ENCODE measurements at regions not wholly inside any gene's neighbourhood (a gene's known extent, or its start where the extent isn't known, plus 50 kb on each side); places are given as distances from the start of the nearest gene placed in this dataset.
"Not testable (repeated sequence)": the region's sequence is repeated elsewhere in the genome, so short reads cannot be mapped to it uniquely, and the experiment has no call there.

- no peaks in the 10 kb centered on the region for H3K9me3 ChIP-seq
- TF ChIP-seq CTCF (IDR thresholded peaks at IDR 0.05) = no peak
Observed at GRCh38 chr5:108543486-108543885, 161.6 kb upstream of the FBXL17 start.

GRCh38 chr5:108541836-108542235, 159.9 kb upstream of the FBXL17 start:
- intact Hi-C loops (cut with DNase I; ENCODE audit: low total_unique reads) = no loop called here
- Histone ChIP-seq H3K36me3 (no peaks in the 10 kb centered on the region), H3K4me3 (no peak overlapping the region), H3K9me3 (no peaks in the 10 kb centered on the region), H3K27me3 (no peaks in the 10 kb centered on the region), H3K4me1 (peaks cover 0 to 4% (median 0%) of the 10 kb centered on the region in 4 donors), H3K27ac (no peak overlapping the region)
- TF ChIP-seq CTCF (IDR thresholded peaks at IDR 0.05) = no peak
- DNase-seq = no peak

More at GRCh38 chr5:108543486-108543885, 161.6 kb upstream of the FBXL17 start:
- Histone ChIP-seq H3K4me1 (peaks cover 0 to 6% (median 0%) of the 10 kb centered on the region in 4 donors), H3K36me3 (no peaks in the 10 kb centered on the region), H3K4me3 (no peak overlapping the region), H3K27ac (no peak overlapping the region), H3K27me3 (no peaks in the 10 kb centered on the region)
- no peak for DNase-seq
- intact Hi-C loops (cut with DNase I; ENCODE audit: low total_unique reads) = no loop called here

- DNase-seq = no peak
- intact Hi-C loops (cut with DNase I; ENCODE audit: low total_unique reads) = no loop called here
- Histone ChIP-seq H3K36me3 (no peaks in the 10 kb centered on the region), H3K27ac (no peak overlapping the region), H3K27me3 (no peaks in the 10 kb centered on the region), H3K4me1 (peaks cover 0 to 3% (median 0%) of the 10 kb centered on the region in 4 donors), H3K4me3 (no peak overlapping the region), H3K9me3 (no peaks in the 10 kb centered on the region)
- TF ChIP-seq CTCF (IDR thresholded peaks at IDR 0.05) = no peak
Observed at GRCh38 chr5:108536321-108536720, 154.4 kb upstream of the FBXL17 start.

GRCh38 chr5:108532129-108532445, 150.2 kb upstream of the FBXL17 start:
- H3K4me3 ChIP-seq; H3K4me1 ChIP-seq; intact Hi-C loops (cut with DNase I; ENCODE audit: low total_unique reads); H3K9me3 ChIP-seq; H3K27ac ChIP-seq; H3K27me3 ChIP-seq; DNase-seq; H3K36me3 ChIP-seq: not testable (repeated sequence)

GRCh38 chr5:108531367-108532128, 149.7 kb upstream of the FBXL17 start:
- Histone ChIP-seq H3K4me3 (no peak overlapping the region), H3K27ac (no peak overlapping the region), H3K27me3 (no peaks in the 10 kb centered on the region), H3K9me3 (peaks cover 0 to 4% (median 0%) of the 10 kb centered on the region in 3 donors), H3K36me3 (no peaks in the 10 kb centered on the region), H3K4me1 (peaks cover 0 to 4% (median 0%) of the 10 kb centered on the region in 4 donors)
- TF ChIP-seq CTCF (IDR thresholded peaks at IDR 0.05) = no peak
- intact Hi-C loops (cut with DNase I; ENCODE audit: low total_unique reads) = no loop called here
- no peak for DNase-seq

- no peak overlapping the region for H3K27ac ChIP-seq
- no peak for TF ChIP-seq CTCF (IDR thresholded peaks at IDR 0.05)
- DNase-seq = no peak
Observed at GRCh38 chr5:108530706-108531105, 148.8 kb upstream of the FBXL17 start.

More at GRCh38 chr5:108530706-108531105, 148.8 kb upstream of the FBXL17 start:
- peaks cover 0 to 4% (median 0%) of the 10 kb centered on the region in 3 donors for H3K9me3 ChIP-seq
- no peaks in the 10 kb centered on the region for H3K27me3 ChIP-seq
- peaks cover 0 to 4% (median 0%) of the 10 kb centered on the region in 4 donors for H3K4me1 ChIP-seq
- intact Hi-C loops (cut with DNase I; ENCODE audit: low total_unique reads) = no loop called here
- H3K4me3 ChIP-seq = no peak overlapping the region
- no peaks in the 10 kb centered on the region for H3K36me3 ChIP-seq

Measured in tibial artery (tissue), 4 donors.